CD4-positive, alpha-beta T cell treated with Interleukin-17A for 4 hours (primary cell): ENCODE measurements at regions not wholly inside any gene's neighbourhood (a gene's known extent, or its start where the extent isn't known, plus 50 kb on each side); places are given as distances from the start of the nearest gene placed in this dataset.
"Not testable (repeated sequence)": the region's sequence is repeated elsewhere in the genome, so short reads cannot be mapped to it uniquely, and the experiment has no call there.

Source experiments
- DNase-seq: peaks from one replicate; pipeline ENCODE4 v3.0.0-alpha.2; 2020; ENCODE audit warnings: mixed read lengths

DNA sequence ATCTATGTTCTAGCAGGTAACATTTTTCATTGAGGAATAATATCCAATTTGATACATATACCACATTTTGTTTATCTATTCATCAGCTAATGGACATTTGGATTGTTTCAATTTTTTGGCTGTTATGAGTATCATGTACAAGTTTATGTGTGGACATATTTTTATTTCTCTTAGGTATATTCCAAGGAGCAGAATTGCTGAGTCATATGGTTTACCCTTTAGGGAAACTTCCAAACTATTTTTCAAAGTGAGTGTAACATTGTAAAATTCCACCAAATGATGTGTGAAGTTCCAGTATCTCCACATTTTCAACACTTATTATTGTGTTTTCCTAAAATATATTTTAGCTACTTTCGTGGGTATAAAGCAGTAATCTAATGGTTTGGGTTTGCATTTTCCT, 1789.9 kb downstream of the MRPL39 start:
- no peak for DNase-seq

DNA sequence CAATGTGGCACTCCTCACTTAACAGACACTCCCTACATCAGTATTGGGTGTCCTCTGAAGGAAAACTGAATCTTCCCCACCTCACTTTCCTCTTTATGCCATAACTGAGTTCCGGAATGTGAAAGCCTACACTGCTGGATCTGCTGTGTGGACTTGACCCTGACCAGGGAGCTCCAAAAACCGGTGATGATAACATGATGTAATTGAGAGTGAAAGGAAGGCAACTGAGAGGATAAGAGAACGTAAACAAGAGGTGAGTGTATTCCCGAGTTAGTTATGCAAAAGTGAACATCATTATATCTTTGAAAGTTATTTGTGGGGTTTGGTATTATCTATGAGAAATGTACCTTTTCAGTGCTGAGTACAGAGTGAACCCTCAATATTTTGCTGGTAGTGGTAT, 1794.8 kb downstream of the MRPL39 start:
- DNase-seq, result no peak

DNA sequence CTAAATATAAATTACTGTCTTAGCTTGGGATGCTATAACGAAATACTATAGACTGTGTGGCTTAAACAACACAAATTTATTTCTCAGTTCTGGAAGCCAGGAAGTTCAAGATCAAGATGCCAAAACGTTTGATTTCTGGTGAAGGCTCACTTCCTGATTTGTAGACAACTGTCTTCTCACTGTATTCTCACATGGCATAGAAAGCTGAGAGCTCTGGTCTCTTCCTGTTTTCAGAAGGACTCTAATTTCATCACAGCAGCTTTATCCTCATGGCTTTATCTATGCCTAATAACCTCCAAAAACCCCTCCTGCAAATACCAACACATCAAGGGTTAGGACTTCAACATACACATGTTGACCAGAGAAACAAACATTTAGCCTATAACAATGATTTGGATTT, 1795.5 kb downstream of the MRPL39 start:
- DNase-seq, result no peak

DNA sequence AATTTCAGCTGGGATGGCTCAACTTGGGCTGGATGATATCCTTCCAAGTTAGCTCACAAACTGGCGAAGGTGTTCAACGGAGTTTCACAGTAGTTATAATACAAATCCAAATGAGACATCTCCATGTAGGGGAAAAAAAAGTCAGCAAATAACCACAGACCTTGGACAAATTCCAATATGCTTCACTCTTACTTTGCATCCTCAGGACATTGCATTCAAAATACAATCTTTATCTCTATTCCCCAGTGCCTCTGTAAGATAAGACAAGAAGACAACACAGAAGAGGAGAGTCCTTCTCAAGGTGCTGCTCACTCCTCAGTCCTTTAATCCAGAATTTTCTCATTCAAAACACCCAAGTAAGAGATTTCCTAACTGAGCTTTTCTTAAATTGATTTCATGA, 1797.7 kb downstream of the MRPL39 start:
- no peak for DNase-seq

DNA sequence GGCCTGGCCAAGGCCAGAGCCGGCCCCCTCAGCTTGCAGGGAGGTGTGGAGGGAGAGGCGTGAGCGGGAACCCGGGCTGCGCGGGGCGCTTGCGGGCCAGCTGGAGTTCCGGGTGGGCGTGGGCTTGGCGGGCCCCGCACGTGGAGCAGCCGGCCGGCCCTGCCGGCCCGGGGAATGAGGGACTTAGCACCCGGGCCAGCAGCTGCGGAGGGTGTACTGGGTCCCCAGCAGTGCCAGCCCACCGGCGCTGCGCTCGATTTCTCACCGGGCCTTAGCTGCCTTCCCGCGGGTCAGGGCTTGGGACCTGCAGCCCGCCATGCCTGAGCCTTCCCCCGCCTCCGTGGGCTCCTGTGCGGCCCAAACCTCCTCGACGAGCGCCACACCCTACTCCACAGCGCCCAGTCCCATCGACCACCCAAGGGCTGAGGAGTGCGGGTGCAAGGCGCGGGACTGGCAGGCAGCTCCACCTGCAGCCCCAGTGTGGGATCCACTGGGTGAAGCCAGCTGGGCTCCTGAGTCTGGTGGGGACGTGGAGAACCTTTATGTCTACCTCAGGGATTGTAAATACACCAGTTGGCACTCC, 1800.2 kb downstream of the MRPL39 start:
- DNase-seq, result not testable (repeated sequence)

DNA sequence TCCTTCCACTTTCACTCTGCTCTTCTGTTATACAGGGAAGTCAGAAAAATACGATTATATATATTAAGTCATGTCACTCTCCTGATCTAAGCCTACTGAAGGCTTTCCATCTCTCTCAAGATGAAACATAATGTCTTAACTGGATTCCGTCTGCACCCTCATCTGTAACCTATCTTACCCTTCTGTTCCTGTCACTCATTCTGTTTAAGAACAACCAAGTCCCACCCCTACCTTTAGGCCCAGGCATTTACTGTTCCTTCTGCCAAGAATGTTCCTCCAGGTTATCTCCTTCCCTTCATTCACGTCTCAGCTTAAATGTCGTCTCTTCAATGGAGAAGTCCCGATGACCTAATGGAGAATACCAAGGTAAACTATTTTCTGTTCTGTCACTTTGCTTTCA, 1802.4 kb downstream of the MRPL39 start:
- DNase-seq, result no peak

DNA sequence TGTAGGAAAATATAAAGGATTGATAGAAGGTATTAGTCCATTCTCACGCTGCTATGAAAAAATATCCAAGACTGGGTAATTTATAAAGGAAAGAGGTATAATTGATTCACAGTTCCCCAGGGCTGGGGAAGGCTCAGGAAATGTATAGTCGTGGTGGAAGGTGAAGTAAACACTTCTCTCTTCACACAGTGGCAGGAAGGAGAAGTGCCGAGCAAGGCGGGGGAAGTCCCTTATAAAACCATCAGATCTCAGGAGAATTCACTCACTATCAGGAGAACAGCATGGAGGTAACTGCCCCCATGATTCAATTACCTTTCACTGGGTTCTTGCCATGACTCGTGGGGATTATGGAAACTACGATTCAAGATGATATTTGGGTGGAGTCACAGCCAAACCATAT, 1806.0 kb downstream of the MRPL39 start:
- DNase-seq, result no peak

DNA sequence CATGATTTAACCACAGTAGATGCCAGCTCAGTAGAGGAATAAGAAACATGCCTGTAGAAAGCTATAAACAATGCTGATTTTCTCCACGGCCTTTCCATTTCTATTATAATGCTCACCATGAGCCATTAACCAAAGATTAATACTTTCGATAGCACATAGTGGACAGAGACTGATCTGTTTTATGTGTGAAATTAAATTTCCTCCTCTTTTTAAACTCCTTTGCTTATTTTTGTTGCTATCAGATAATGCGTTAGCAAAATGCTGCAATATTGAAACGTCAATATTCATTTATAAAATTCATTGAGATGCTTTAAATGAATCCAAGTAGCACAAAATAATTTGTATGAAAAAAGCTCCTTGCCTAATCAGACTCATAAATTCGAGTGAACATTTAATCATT, 1807.9 kb downstream of the MRPL39 start:
- no peak for DNase-seq

DNA sequence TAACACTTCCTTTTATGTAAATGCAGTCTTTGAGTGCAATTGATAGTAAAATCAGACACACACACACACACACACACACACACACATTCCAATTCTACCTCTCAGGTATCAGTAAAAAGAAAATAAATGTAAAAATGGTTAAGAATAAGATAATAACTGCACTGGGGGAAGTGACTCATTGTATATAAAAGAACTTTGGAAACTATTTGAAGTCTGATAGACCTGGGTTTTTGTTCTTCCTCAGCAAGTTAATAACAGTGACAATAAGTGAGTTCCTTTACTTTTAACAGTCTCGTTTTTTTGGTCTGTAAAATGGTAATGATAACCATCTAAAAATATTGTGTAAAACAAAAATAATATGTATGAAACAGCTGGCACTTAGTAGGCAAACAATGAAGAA, 1815.0 kb downstream of the MRPL39 start:
- no peak for DNase-seq

DNA sequence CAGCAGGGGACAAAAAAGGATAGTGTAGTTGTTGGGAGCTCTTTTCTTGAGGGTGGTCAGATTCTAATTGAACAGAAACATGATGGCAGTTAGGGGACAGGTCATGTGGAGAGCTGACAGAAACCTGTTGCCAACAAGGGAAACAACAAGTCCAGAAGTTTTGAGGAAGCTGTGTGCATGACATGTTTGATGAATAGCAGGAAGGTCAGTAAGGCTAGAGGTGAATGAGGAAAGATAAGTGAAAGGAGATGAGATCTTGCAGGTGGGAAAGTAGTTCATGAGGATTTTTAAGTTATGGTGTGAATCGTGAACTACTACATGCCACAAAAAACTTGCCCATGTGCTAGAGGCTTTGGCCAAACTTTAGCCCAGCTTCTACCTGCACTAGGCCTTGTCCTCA, 1817.4 kb downstream of the MRPL39 start:
- DNase-seq, result no peak

DNA sequence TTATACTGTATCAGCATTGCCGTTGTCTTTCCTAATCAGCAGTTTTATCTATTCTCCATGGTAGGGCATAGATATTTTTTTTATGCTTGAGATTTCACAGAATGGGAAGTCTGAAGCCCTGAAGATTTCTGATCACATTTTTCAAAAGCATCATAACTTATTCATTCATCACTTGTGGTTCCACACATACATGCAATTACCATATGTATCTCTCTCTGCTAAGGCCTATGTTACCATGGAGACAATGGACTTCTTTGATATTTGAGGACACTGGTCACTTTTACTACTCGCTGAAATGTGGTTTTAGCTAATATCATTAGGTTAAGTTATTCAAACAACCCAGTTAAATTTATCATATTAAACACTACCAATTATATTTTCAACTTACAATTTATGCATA, 1827.0 kb downstream of the MRPL39 start:
- DNase-seq, result no peak

DNA sequence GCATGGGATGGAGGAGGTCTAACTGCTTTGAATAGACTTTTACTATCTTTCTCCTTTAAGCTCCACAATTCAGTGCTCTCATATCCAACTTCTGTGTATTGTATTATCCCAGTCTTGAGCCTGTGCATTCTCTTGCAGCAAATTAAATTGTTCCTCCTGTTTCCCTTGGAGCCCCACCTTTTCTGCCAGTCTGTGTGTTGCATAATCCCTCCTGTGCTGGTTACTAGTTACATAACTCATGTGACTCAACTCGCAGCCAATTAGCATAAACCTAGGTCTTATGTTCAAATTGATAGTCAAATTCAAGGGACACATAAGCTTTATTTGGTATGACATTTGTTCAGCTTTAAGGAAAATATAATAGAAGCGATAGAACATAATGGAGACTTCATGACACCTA, 1863.5 kb downstream of the MRPL39 start:
- no peak for DNase-seq

DNA sequence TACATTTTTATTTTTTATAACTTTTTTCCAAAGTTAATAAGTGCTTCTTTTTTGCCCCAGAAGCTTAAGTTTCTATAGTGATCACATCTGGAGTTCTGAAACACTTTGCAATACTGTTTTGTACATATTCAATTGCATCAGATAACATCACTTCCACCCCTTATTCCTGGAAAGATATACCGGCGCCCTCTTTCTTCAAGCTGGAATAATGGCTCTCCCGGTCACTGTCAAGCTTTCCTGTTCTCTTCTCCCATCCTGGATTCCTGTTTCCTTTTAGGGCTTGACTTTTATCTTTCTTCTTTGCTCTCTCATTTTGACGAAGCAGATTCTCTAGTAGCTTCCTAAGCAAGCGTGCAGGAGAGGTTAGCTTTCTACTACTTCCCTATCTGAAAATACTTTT, 1866.8 kb downstream of the MRPL39 start:
- DNase-seq, result no peak

DNA sequence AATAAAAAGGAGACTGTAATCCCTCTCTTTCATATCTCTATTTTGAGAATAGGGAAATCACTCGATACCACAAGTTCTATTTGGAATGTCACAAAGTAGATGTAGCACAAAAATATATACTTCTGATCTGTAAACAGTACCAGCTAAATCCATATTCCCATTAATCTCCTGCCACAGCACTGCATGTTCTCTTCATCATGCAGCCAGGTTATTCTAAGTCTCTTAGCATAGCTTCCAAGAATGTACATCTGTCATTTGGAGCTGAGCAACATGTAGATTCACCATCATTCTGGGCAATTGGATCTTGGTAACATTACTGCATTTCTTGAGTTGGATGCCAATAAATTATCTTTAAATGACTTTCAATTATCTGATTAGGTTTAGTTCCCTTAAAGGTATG, 1874.5 kb downstream of the MRPL39 start:
- no peak for DNase-seq

DNA sequence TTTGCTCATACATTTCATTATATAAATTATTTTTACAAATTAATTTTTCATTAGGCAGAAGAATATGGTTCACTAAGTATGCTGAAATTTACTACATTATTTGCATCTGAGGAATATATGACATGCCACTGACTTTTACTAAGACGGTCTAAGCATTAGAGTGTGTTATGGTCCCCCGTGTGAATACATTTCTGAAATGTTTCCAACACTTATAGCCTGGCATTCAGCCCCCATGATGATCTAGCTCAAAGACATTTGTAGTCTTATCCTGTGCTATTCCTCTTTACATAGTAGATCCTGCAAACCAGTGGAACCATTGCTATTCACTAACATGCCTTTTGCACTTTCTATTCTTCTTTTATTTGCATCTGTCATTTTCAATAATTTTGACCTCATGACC, 1878.0 kb downstream of the MRPL39 start:
- DNase-seq, result no peak

DNA sequence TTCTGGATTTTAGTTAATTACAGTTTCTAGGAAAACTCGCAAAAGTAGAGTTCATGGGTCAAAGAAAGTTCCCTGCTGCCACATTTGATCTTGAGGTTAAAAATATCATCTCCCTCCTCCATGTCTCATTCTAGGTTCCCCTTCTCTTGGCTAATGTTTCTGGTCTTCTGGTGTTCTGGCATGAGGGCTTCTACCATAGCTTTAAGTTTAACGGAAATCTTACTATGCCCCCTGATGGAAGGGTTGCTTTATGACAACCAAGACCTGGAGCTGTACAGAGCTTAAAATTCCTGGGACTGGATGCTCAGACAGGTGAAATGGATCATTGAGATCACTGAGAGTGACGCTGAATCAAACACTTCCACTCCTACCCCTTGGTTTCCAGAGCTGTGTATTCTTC, 1881.7 kb downstream of the MRPL39 start:
- DNase-seq, result no peak

DNA sequence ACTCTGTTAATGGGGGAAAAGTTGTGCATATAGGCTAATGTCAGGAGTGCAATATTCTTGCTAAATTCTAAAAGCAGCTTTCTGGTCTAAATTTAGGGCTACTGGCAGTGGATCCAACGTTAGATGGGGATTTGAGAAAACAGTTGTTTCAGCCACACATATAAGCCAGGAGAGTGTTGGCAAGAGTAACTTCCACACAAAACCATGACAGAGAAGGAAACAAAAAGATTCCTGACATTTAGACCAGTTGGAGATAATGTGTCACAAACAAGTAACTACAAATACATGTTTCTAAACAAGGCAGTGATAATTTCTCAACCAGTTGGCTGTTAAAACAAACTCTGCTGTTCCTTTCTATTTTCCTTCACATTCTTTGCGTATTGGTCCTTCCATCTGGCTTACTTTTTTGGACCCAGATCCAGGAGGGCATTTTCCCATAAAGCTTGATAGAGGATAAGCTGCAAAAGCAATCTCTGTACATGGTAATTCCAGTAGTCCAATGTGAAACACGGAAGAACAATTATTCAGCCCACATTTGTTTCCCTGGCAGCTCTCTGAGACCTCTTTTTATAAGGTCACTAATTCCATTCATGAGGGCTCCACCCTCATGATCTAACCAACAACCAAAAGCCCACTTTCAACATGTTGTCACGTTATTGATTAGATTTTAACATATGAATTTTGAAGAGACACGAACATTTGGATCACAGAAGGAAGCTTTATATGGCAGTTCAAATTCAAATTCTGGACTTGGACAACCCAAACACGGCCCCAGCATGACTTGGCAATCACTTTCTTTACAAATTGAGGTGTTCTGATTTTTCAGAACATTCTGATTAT, 1888.6 kb downstream of the MRPL39 start:
- DNase-seq, result no peak

DNA sequence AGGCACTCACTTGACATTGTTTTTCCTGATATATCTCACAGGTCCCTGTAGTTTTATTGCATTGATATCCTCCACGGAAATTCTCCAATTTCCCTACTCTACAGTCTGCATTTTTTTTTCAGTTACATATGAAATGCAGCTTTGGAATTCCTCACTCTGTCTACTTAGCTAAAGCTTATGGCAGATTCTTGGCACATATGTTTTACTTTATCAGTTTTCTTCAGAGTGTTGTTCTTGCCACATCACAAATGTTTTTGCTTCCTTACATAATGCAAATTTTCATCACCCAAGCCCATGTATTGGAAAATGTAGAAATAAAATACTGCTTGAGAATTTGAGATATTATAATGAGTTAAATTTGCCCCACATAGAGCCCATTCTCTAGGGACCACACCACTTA, 1895.1 kb downstream of the MRPL39 start:
- no peak for DNase-seq

DNA sequence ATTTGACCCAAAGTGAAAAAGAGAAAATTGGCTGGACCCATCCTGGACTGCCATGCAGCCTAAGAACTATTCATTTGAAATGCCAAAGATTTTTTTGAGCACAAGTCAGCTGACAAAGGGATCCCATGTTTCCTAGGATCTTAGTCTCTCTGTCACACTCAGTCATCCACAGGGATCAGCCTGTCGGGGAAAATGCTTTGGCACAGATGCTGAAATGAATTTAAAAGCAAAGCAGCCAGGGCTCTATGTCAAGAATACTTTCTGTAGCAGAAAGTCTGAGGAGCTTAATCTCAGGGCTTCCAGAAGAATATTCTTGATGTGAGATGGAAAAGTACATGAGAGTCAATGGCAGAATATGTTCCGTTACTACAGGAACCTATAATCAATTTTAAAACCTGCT, 1900.8 kb downstream of the MRPL39 start:
- no peak for DNase-seq

DNA sequence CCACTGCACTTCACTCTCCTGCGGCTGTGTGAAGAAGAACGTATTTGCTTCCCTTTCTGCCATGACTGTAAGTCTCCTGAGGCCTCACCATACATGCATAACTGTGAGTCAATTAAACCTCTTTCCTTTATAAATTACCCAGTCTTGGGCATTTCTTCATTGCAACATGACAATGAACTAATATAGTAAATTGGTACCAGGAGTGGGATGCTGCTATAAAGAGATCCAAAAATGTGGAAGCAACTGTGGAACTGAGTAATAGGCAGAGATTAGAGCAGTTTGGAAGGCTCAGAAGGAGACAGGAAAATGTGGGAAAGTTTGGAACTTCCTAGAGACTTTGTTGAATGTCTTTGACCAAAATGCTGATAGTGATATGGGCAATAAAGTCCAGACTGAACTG, 1907.9 kb downstream of the MRPL39 start:
- DNase-seq, result no peak

DNA sequence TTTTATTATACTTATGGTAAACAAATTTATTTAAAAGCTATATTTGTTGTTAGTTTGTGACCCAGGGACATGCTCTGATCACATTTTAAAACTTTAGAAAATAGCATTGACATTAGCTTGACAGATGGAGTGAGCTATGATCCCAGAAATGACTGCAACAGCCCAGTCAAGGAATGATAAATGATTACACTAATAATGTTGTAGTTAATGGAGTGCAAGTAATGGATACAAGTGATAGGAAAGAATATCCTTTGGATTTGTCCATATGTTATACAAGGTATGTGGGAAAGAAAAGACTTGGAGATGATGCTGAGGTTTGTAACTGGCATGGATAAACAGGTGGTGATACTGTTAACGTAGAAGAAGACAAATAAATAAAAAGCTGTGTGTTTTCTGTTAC, 1908.7 kb downstream of the MRPL39 start:
- DNase-seq, result no peak

DNA sequence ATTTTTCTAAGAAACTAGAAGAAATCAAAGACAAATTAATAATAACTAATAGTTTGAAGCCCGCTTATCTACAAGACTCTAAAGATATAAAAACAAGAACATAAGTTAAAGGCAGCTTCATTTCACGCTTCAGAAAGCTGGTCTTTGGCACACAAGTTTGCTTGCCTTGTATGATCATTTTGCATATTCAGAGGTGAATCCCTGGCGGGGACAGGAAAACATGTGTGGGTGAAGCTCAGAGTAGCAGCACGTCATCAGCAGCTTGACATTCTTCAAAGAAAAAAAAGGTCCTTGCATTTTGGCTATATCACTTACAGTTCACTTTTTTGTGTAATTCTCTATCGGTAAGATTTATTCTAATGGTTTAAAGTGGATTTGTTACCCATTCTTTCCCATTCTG, 1911.8 kb downstream of the MRPL39 start:
- no peak for DNase-seq

DNA sequence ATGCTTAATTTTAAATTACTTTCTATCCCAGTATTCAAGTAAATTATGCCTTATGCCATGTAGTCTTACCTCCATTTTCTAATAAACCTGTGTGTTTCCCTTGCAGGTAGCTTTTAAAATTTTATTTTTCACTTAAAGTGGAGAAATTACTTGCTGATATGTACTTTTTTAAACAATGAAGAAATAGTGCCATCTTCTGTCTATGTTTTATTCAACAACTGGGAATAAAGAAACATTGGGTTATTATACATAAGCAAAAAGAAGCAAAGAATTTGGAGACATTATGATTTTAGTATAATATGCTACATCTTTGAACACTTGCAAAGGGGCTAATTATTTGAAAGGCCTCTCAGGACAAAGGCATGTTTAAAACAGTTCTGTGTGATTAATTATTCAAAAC, 1912.9 kb downstream of the MRPL39 start:
- DNase-seq, result no peak

DNA sequence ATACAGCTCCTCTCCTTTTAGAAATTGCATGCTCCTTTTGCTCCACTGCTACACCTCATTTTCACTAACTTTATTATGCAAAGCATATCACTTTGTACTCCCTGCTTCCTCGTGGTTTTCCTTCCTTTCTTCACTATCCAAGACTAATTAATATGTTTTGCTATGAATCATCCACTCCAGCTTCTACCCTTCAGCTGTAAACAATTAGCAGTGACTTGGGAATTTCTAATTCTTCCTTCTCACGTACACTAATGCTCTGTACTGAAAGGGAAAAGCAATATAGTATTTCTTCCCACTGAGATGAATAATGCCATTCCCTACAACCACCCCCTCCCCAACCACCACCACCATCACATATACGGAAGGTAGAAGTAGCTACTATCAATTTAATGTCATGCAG, 1917.0 kb downstream of the MRPL39 start:
- no peak for DNase-seq
